K562 (cell line): ENCODE measurements at regions not wholly inside any gene's neighbourhood (a gene's known extent, or its start where the extent isn't known, plus 50 kb on each side); places are given as distances from the start of the nearest gene placed in this dataset.

Experiments used
- ATAC-seq: fragments of 200-7000 bp; cut with Tn5 transposase; 3 replicates; pipeline ENCODE4 v1.9.1; 2020; ENCODE audit warnings: moderate library complexity
- BruUV-seq: library from RNA; stranded (reverse); fragments of 400-500 nt; replicated peaks from 2 replicates; lab custom pipeline; 2021; lab: Mats Ljungman, UMichigan
- CTCF ChIA-PET: fragments of 300-600 bp; formaldehyde crosslinking; extraction: SDS; loops from one replicate; lab custom pipeline; 2021; ENCODE audit warnings: low intra/inter-chr PET ratio; lab: Yijun Ruan, JAX
- POLR2A ChIA-PET: fragments of 300-600, 350-650 bp; sonication (Branson Sonifier 250); formaldehyde crosslinking; extraction: SDS; loops from one replicate; lab custom pipeline; 2021; ENCODE audit warnings: antibody characterized with exemption, inconsistent platforms; lab: Yijun Ruan, JAX
- DNase-seq, 4 experiments: peaks; one replicate each; pipeline versions ENCODE4 v3.0.0 to v3.0.0-alpha.2; 2011 to 2018; ENCODE audit warnings: low spot score in 3 of 4, mixed read lengths in 3 of 4; ENCODE audit errors: extremely low read depth in 1 of 4
- FAIRE-seq: peaks from 2 replicates; lab custom pipeline; 2011; peaks lifted over from hg19 to GRCh38; lab: Jason Lieb, UNC
- H2AFZ ChIP-seq: 2 replicates; pipeline ENCODE4 v1.6.0; 2011; ENCODE audit warnings: low read depth, low read length, control low read depth, inconsistent platforms
- H3K27ac ChIP-seq: fragments of 200-600 bp; 3 replicates; pipeline ENCODE4 v1.8.0; 2011; ENCODE audit warnings: low read depth, mild to moderate bottlenecking, control low read depth, inconsistent platforms, low read length, moderate library complexity, mixed read lengths; ENCODE audit errors: extremely low read depth
- H3K27me3 ChIP-seq, 2 experiments: fragments of 300-600 bp in 1 of 2; 2 replicates in 1 of 2; 3 replicates in 1 of 2; pipeline versions ENCODE4 v1.6.0 to v1.8.0; 2011; ENCODE audit warnings: inconsistent platforms in 2 of 2, low read length in 2 of 2, mild to moderate bottlenecking in 1 of 2, mixed read lengths in 1 of 2, moderate library complexity in 1 of 2; ENCODE audit not compliant: control insufficient read depth in 2 of 2, insufficient read depth in 2 of 2
- H3K36me3 ChIP-seq: fragments of 300-600 bp; 3 replicates; pipeline ENCODE4 v1.8.0; 2011; ENCODE audit warnings: mild to moderate bottlenecking, low read length, inconsistent platforms; ENCODE audit not compliant: control insufficient read depth, insufficient read depth
- H3K4me1 ChIP-seq, 2 experiments: fragments of 200-600 bp in 1 of 2; replicated peaks in 1 of 2; 2 replicates in 1 of 2; 3 replicates in 1 of 2; pipeline versions ENCODE4 v1.5.1 to v1.8.0; 2011; ENCODE audit warnings: inconsistent platforms in 2 of 2, low read length in 2 of 2, mild to moderate bottlenecking in 1 of 2, mixed read lengths in 1 of 2, moderate library complexity in 1 of 2; ENCODE audit not compliant: control insufficient read depth in 2 of 2, insufficient read depth in 2 of 2
- H3K4me2 ChIP-seq: 2 replicates; pipeline ENCODE4 v1.6.1; 2011; ENCODE audit warnings: low read length, control low read depth, inconsistent platforms, mixed read lengths; ENCODE audit not compliant: insufficient read depth
- H3K4me3 ChIP-seq: fragments of 200-600 bp; sonication (generic), shearing (Covaris generic); 2 replicates; pipeline ENCODE4 v1.5.1; 2016; ENCODE audit warnings: control low read depth, inconsistent platforms
- H3K79me2 ChIP-seq: fragments of 200-600 bp; 3 replicates; pipeline ENCODE4 v1.8.0; 2011; ENCODE audit warnings: low read length, inconsistent platforms; ENCODE audit not compliant: control insufficient read depth, insufficient read depth
- H3K9ac ChIP-seq, 2 experiments: 2 replicates each; pipeline versions ENCODE4 v1.6.0 to v1.6.1; 2011; ENCODE audit warnings: low read depth in 2 of 2, low read length in 2 of 2, control low read depth in 1 of 2, inconsistent platforms in 1 of 2, mild to moderate bottlenecking in 1 of 2, mixed read lengths in 1 of 2; ENCODE audit not compliant: insufficient read depth in 1 of 2
- H3K9me1 ChIP-seq: one replicate; pipeline ENCODE4 v1.6.0; 2011; ENCODE audit warnings: inconsistent platforms, mild to moderate bottlenecking, low read length, moderate library complexity; ENCODE audit not compliant: control insufficient read depth, insufficient read depth
- H3K9me3 ChIP-seq: replicated peaks from 2 replicates; pipeline ENCODE4 v1.5.1; 2011; ENCODE audit warnings: low read depth, low read length, inconsistent platforms; ENCODE audit not compliant: control insufficient read depth, insufficient read depth
- H4K20me1 ChIP-seq: replicated peaks from 2 replicates; pipeline ENCODE4 v1.6.1; 2011; ENCODE audit warnings: low read length, inconsistent platforms, mixed read lengths; ENCODE audit not compliant: control insufficient read depth, insufficient read depth
- EP300 ChIP-seq: IDR thresholded peaks from 2 replicates; pipeline ENCODE4 v1.6.1; 2012; ENCODE audit warnings: low read length, improper control_type of control experiment
- ETV6 ChIP-seq, 3 experiments: fragments of 150-350 bp in 1 of 3; sonication (generic) in 1 of 3; formaldehyde crosslinking in 1 of 3; IDR thresholded peaks; 2 replicates each; pipeline versions ENCODE4 v1.6.1 to v1.8.0; 2014 to 2022; ENCODE audit warnings: borderline replicate concordance in 2 of 3, low read depth in 2 of 3, antibody characterized with exemption in 1 of 3, low read length in 1 of 3, mild to moderate bottlenecking in 1 of 3, missing genetic modification reagents in 1 of 3
- FOXA3 ChIP-seq, 2 experiments: fragments of 450-650 bp in 1 of 2; sonication (generic) in 1 of 2; formaldehyde crosslinking; IDR thresholded peaks in 1 of 2; conservative IDR thresholded peaks in 1 of 2; 2 replicates each; pipeline versions ENCODE4 v1.4.0 to v1.8.0; 2020 to 2022; ENCODE audit warnings: mild to moderate bottlenecking in 2 of 2, missing genetic modification reagents in 1 of 2
- GATA2 ChIP-seq: sonication (generic); formaldehyde crosslinking; IDR thresholded peaks from 2 replicates; pipeline ENCODE4 v1.4.0; 2020; ENCODE audit warnings: mild to moderate bottlenecking, missing genetic modification reagents
- GTF2F1 ChIP-seq: IDR thresholded peaks from 2 replicates; pipeline ENCODE4 v1.6.1; 2011; ENCODE audit warnings: low read depth, low read length, improper control_type of control experiment
- USF2 ChIP-seq: sonication (generic); formaldehyde crosslinking; IDR thresholded peaks from 2 replicates; pipeline ENCODE4 v1.5.0; 2020; ENCODE audit warnings: missing genetic modification reagents
- ZNF253 ChIP-seq: fragments of 250-450 bp; sonication (Bioruptor Pico); conservative IDR thresholded peaks from 2 replicates; pipeline ENCODE4 v1.6.1; 2021; ENCODE audit warnings: mild to moderate bottlenecking
- ZNF282 ChIP-seq: sonication (generic); formaldehyde crosslinking; IDR thresholded peaks from 2 replicates; pipeline ENCODE4 v1.8.1; 2023; ENCODE audit warnings: missing genetic modification reagents
- ZNF444 ChIP-seq: fragments of 250-450 bp; sonication (Bioruptor Pico); IDR thresholded peaks from 2 replicates; pipeline ENCODE4 v1.4.0; 2020; ENCODE audit warnings: mild to moderate bottlenecking, moderate library complexity
- ZNF586 ChIP-seq: fragments of 450-650 bp; formaldehyde crosslinking; conservative IDR thresholded peaks from 2 replicates; pipeline ENCODE4 v1.4.0; 2020; ENCODE audit warnings: mild to moderate bottlenecking, moderate library complexity
- ZNF79 ChIP-seq: fragments of 250-450 bp; sonication (Bioruptor Pico); IDR thresholded peaks from 2 replicates; pipeline ENCODE4 v1.4.0; 2020; ENCODE audit warnings: low read depth, mild to moderate bottlenecking, moderate library complexity
- WGBS: fragments of 100-300 bp; shearing (Covaris generic); methylation state at CpG from one replicate; pipeline ENCODE4 v1.1.6; 2016; ENCODE audit warnings: low coverage, mixed read lengths; ENCODE audit not compliant: insufficient coverage; ENCODE audit errors: missing lambda C conversion rate; 5-methylcytosine and 5-hydroxymethylcytosine counted together
- in situ Hi-C: fragments of 300-500 bp; cut with MboI; formaldehyde crosslinking; loops from 4 replicates; pipeline ENCODE4 v1.15.0; 2018; ENCODE audit warnings: inconsistent platforms, mixed read lengths
- intact Hi-C: fragments of 100-400 bp; cut with micrococcal nuclease; formaldehyde crosslinking; loops from 2 replicates; pipeline ENCODE4 v1.14.2; 2022
- TF ChIP-seq, protein P1 (sequence below), 2 experiments: fragments of 250-450 bp in 1 of 2; fragments of 450-650 bp in 1 of 2; sonication (Bioruptor Pico) in 1 of 2; IDR thresholded peaks; 2 replicates each; pipeline versions ENCODE4 v1.6.1 to v1.8.0; 2016 to 2021; ENCODE audit warnings: mild to moderate bottlenecking in 2 of 2, moderate library complexity in 2 of 2, missing compliant biosample characterization in 1 of 2, missing genetic modification characterization in 1 of 2
- TF ChIP-seq, protein P2 (sequence below): fragments of 250-450 bp; sonication (Bioruptor Pico); IDR thresholded peaks from 2 replicates; pipeline ENCODE4 v1.5.0; 2020; ENCODE audit warnings: mild to moderate bottlenecking

DNA sequence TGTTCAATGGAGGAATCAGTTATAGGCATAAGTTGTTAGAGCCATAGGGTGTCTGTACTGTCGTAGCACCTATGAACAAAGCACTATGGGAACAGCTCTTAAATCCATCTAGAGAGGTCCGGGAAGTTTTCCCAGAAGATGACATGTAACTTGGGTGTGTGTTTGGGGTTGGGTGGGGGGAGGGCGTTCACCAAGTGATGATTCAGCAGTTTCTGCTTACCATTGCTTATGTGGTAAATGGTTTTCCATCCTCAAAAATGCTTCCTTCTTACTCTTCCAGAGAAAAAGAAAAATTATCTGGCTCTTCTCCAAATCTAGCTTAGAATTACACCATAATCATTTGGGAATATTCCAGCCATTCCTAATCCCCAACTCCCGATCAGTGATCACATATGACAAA is 361.1 kb upstream of the ZNF521 start (continued):
- TF ChIP-seq GATA2: no peak
- no peak for TF ChIP-seq GTF2F1
- TF ChIP-seq ZNF79 (CRISPR knock-in tag): no peak
- TF ChIP-seq ZNF444 (CRISPR knock-in tag): no peak

DNA sequence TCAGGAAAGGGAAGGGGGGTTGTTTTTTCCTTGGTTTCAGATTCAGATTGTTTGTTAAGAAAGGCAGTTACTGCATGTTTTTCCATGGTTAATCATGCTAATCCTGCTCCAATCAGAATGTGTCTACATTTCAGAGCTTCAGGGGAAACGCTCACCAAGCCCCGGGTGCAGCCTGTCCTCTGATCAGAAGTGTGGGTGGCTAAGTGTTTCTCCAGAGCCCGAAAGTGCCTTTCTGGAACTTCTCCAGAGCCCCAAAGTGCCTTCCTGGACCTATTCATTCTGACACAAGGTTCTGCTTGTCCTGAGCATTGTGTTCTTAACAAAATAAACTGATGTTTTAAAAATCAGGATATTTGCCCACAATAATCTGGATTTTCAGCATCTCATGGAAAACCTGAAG is 359.0 kb upstream of the ZNF521 start:
- intact Hi-C loops (no loop called here), in situ Hi-C loops (no loop called here)
- FAIRE-seq: no peak
- no peak for DNase-seq
- no peaks in the 10 kb centered on the region for H4K20me1 ChIP-seq
- H3K27ac ChIP-seq: no peak overlapping the region
- TF ChIP-seq FOXA3 (CRISPR knock-in tag; conservative IDR thresholded peaks at IDR 0.05 in 1 of 2, IDR thresholded peaks at IDR 0.05 in 1 of 2) (no peak), ZNF253 (no peak), USF2 (CRISPR knock-in tag) (no peak), ZNF586 (no peak), EP300 (no peak), ETV6 (IDR thresholded peaks at IDR 0.05; ENCODE audit: borderline replicate concordance in 1 of 2, low read depth in 2 of 2, low read length in 1 of 2) (no peak), ETV6 (CRISPR knock-in tag; IDR thresholded peaks at IDR 0.05; ENCODE audit: borderline replicate concordance) (no peak), ZNF282 (CRISPR knock-in tag) (no peak)
- TF ChIP-seq, protein P1, sequence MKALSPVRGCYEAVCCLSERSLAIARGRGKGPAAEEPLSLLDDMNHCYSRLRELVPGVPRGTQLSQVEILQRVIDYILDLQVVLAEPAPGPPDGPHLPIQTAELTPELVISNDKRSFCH (CRISPR knock-in tag; IDR thresholded peaks at IDR 0.05): no peak
- TF ChIP-seq, protein P1 (tag; IDR thresholded peaks at IDR 0.05): no peak
- TF ChIP-seq, protein P2, sequence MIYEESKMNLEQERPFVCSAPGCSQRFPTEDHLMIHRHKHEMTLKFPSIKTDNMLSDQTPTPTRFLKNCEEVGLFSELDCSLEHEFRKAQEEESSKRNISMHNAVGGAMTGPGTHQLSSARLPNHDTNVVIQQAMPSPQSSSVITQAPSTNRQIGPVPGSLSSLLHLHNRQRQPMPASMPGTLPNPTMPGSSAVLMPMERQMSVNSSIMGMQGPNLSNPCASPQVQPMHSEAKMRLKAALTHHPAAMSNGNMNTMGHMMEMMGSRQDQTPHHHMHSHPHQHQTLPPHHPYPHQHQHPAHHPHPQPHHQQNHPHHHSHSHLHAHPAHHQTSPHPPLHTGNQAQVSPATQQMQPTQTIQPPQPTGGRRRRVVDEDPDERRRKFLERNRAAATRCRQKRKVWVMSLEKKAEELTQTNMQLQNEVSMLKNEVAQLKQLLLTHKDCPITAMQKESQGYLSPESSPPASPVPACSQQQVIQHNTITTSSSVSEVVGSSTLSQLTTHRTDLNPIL (CRISPR knock-in tag): no peak
- H3K36me3 ChIP-seq: no peaks in the 10 kb centered on the region
- H3K9ac ChIP-seq: no peak overlapping the region
- H3K9me1 ChIP-seq: no peaks in the 10 kb centered on the region
- POLR2A ChIA-PET: no interaction called here
- no peak overlapping the region for H3K4me3 ChIP-seq
- no peaks in the 10 kb centered on the region for H3K79me2 ChIP-seq
- no peak overlapping the region for H3K4me2 ChIP-seq
- no peak overlapping the region for H2AFZ ChIP-seq
- no peaks in the 10 kb centered on the region for H3K9me3 ChIP-seq
- H3K4me1 ChIP-seq: no peaks in the 10 kb centered on the region
- no TSS peak for BruUV-seq
- CTCF ChIA-PET: no interaction called here
- H3K27me3 ChIP-seq: no peaks in the 10 kb centered on the region
- 2% methylated on average over 3 of the region's 3 CpGs for WGBS
- ATAC-seq: no peak
